ENCODE measurements at regions not wholly inside any gene's neighbourhood (a gene's known extent, or its start where the extent isn't known, plus 50 kb on each side); places are given as distances from the start of the nearest gene placed in this dataset.

DNA sequence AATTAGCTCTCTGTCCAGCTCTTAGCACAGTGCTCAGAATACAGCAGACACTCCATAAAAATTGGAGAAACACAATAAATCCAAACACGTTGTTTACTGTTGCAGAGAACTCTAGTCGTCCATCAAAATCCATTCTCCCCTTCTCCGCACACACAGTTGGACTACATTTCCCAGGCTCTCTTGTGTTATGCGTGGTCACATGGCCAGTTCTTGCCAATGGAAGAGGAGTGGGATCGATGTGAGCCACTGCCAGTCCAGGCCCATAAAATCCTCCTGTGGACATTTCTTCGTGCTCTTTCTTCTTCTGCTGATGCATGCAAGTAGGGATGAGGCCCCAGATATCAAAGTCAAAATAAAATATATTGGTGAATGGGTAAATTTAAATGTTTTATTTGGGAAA lies 114.3 kb upstream of the FMN2 start:
- TF ChIP-seq, protein P1, sequence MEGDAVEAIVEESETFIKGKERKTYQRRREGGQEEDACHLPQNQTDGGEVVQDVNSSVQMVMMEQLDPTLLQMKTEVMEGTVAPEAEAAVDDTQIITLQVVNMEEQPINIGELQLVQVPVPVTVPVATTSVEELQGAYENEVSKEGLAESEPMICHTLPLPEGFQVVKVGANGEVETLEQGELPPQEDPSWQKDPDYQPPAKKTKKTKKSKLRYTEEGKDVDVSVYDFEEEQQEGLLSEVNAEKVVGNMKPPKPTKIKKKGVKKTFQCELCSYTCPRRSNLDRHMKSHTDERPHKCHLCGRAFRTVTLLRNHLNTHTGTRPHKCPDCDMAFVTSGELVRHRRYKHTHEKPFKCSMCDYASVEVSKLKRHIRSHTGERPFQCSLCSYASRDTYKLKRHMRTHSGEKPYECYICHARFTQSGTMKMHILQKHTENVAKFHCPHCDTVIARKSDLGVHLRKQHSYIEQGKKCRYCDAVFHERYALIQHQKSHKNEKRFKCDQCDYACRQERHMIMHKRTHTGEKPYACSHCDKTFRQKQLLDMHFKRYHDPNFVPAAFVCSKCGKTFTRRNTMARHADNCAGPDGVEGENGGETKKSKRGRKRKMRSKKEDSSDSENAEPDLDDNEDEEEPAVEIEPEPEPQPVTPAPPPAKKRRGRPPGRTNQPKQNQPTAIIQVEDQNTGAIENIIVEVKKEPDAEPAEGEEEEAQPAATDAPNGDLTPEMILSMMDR (IDR thresholded peaks at IDR 0.05 in 8 of 11, conservative IDR thresholded peaks at IDR 0.05 in 3 of 11) = no peak
- TF ChIP-seq POLR2A (IDR thresholded peaks at IDR 0.05) (no peak), POLR2AphosphoS5 (IDR thresholded peaks at IDR 0.05) (no peak)
